Bronchial epithelial cell (primary cell): ENCODE measurements at regions not wholly inside any gene's neighbourhood (a gene's known extent, or its start where the extent isn't known, plus 50 kb on each side); places are given as distances from the start of the nearest gene placed in this dataset.
A peak's percentile ranks its signal among the peaks of the same experiment; 100 is the strongest.

Source experiments
- DNase-seq: peaks from one replicate; pipeline ENCODE4 v3.0.0-alpha.2; 2010; ENCODE audit warnings: low read depth
- FAIRE-seq: peaks from 2 replicates; lab custom pipeline; 2011; peaks lifted over from hg19 to GRCh38; lab: Jason Lieb, UNC
- H3K27me3 ChIP-seq: 2 replicates; pipeline ENCODE4 v1.5.1; 2011; ENCODE audit warnings: low read length; ENCODE audit not compliant: control insufficient read depth, insufficient read depth
- H3K36me3 ChIP-seq: 2 replicates; pipeline ENCODE4 v1.5.1; 2011; ENCODE audit warnings: low read length; ENCODE audit not compliant: control insufficient read depth, insufficient read depth
- H3K4me3 ChIP-seq: 2 replicates; pipeline ENCODE4 v1.5.1; 2011; ENCODE audit warnings: mild to moderate bottlenecking, low read depth, low read length, control low read depth
- TF ChIP-seq, protein P1 (sequence below): IDR thresholded peaks from 2 replicates; pipeline ENCODE4 v1.5.1; 2011; ENCODE audit warnings: mild to moderate bottlenecking, moderate library complexity, low read length, control low read depth, inconsistent platforms; ENCODE audit not compliant: insufficient read depth, severe bottlenecking

- no peak for FAIRE-seq
- H3K27me3 ChIP-seq = no peaks in the 10 kb centered on the region
- H3K4me3 ChIP-seq = no peak overlapping the region
- TF ChIP-seq, protein P1, sequence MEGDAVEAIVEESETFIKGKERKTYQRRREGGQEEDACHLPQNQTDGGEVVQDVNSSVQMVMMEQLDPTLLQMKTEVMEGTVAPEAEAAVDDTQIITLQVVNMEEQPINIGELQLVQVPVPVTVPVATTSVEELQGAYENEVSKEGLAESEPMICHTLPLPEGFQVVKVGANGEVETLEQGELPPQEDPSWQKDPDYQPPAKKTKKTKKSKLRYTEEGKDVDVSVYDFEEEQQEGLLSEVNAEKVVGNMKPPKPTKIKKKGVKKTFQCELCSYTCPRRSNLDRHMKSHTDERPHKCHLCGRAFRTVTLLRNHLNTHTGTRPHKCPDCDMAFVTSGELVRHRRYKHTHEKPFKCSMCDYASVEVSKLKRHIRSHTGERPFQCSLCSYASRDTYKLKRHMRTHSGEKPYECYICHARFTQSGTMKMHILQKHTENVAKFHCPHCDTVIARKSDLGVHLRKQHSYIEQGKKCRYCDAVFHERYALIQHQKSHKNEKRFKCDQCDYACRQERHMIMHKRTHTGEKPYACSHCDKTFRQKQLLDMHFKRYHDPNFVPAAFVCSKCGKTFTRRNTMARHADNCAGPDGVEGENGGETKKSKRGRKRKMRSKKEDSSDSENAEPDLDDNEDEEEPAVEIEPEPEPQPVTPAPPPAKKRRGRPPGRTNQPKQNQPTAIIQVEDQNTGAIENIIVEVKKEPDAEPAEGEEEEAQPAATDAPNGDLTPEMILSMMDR = no peak
- H3K36me3 ChIP-seq = no peaks in the 10 kb centered on the region
- peak; percentile 13 for DNase-seq
Measured at GRCh38 chr5:92890841-92891244, 690.2 kb downstream of the NR2F1-AS1 start.

DNA sequence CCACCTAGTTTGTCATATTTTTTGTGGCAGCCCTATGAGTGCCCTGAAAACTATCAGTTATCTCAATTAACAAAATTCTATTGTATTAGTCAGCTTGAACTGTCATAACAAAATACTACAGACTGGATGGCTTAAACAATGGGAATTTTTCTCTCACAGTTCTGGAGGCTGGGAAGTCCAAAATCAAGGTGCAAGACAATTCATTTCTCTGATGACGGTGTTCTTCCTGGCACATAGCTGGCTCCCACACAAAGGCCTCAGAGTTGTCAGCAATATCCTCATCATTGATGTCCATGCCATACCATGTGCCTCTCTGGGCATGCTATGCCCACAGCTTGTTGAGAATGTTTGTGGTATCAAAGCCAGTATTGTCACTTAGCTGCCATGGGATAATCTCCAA, 691.9 kb downstream of the NR2F1-AS1 start:
- DNase-seq = no peak
- FAIRE-seq = peak; percentile 55
- H3K27me3 ChIP-seq = no peaks in the 10 kb centered on the region

DNA sequence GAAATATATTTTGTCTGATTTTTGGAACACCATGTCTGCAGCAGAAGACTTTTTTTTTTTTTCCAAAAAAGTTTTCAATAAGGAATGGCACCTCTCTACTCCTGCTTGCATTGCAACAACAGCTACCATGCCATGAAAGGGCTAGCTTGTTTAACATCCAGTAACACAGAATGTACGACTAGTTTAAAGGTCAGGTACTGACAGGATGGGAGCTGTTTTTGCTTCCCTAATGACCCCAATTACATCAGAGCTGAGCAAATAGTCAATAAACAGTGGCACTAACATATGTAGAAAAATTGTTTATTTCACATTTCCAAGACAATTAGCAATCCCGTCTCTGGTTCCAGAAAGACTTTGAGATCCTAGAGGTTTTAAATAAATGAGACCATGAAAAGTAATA, 693.8 kb downstream of the NR2F1-AS1 start:
- Histone ChIP-seq H3K27me3 (no peaks in the 10 kb centered on the region), H3K36me3 (no peaks in the 10 kb centered on the region), H3K4me3 (no peak overlapping the region)
- FAIRE-seq (no peak), DNase-seq (no peak)
- TF ChIP-seq, protein P1 = no peak

More for the DNA sequence above, 691.9 kb downstream of the NR2F1-AS1 start:
- TF ChIP-seq, protein P1 = no peak
- Histone ChIP-seq H3K36me3 (no peaks in the 10 kb centered on the region), H3K4me3 (no peak overlapping the region)

- DNase-seq = no peak
- Histone ChIP-seq H3K27me3 (no peaks in the 10 kb centered on the region), H3K4me3 (no peak overlapping the region), H3K36me3 (no peaks in the 10 kb centered on the region)
- TF ChIP-seq, protein P1 = no peak
- FAIRE-seq = no peak
Measured at GRCh38 chr5:92886751-92887150, 694.3 kb downstream of the NR2F1-AS1 start.

- TF ChIP-seq, protein P1 = no peak
- no peak overlapping the region for H3K4me3 ChIP-seq
- H3K36me3 ChIP-seq = no peaks in the 10 kb centered on the region
- no peaks in the 10 kb centered on the region for H3K27me3 ChIP-seq
- DNase-seq = no peak
- no peak for FAIRE-seq
Measured at GRCh38 chr5:92885950-92886349, 695.1 kb downstream of the NR2F1-AS1 start.

GRCh38 chr5:92884469-92884868, 696.5 kb downstream of the NR2F1-AS1 start:
- H3K36me3 ChIP-seq = no peaks in the 10 kb centered on the region
- no peak for DNase-seq
- H3K4me3 ChIP-seq = no peak overlapping the region
- no peak for FAIRE-seq
- H3K27me3 ChIP-seq = no peaks in the 10 kb centered on the region
- TF ChIP-seq, protein P1 = no peak
